Neural progenitor cell (in vitro differentiated cells): ENCODE measurements at regions not wholly inside any gene's neighbourhood (a gene's known extent, or its start where the extent isn't known, plus 50 kb on each side); places are given as distances from the start of the nearest gene placed in this dataset.

Experiments
- DNase-seq: peaks from one replicate; pipeline ENCODE4 v3.0.0-alpha.2; 2016; ENCODE audit warnings: low spot score
- H2AFZ ChIP-seq: fragments of 200-600 bp; sonication (generic); replicated peaks from 2 replicates; pipeline ENCODE4 v1.6.1; 2016; ENCODE audit warnings: antibody characterized with exemption
- H3F3A ChIP-seq: fragments of 200-600 bp; sonication (generic); 2 replicates; pipeline ENCODE4 v1.6.1; 2016; ENCODE audit warnings: antibody characterized with exemption, low read depth
- H3K27ac ChIP-seq: fragments of 200-600 bp; sonication (generic); 2 replicates; pipeline ENCODE4 v1.5.1; 2016; ENCODE audit warnings: mild to moderate bottlenecking
- H3K27me3 ChIP-seq: fragments of 200-600 bp; sonication (generic); 2 replicates; pipeline ENCODE4 v1.6.1; 2016; ENCODE audit warnings: mild to moderate bottlenecking, moderate library complexity
- H3K36me3 ChIP-seq: fragments of 200-600 bp; sonication (generic); 2 replicates; pipeline ENCODE4 v1.5.1; 2016
- H3K4me1 ChIP-seq: fragments of 200-600 bp; sonication (generic); 2 replicates; pipeline ENCODE4 v1.6.1; 2016; ENCODE audit warnings: mixed run types
- H3K4me2 ChIP-seq: fragments of 200-600 bp; sonication (generic); 2 replicates; pipeline ENCODE4 v1.6.1; 2016
- H3K4me3 ChIP-seq: fragments of 200-600 bp; sonication (generic); 2 replicates; pipeline ENCODE4 v1.5.1; 2016
- H3K79me2 ChIP-seq: fragments of 200-600 bp; sonication (generic); 2 replicates; pipeline ENCODE4 v1.6.1; 2016; ENCODE audit warnings: low read depth
- H3K9ac ChIP-seq: fragments of 200-600 bp; sonication (generic); 2 replicates; pipeline ENCODE4 v1.6.1; 2016
- H3K9me3 ChIP-seq: fragments of 200-600 bp; sonication (generic); 2 replicates; pipeline ENCODE4 v1.5.1; 2016; ENCODE audit warnings: low read depth
- H4K20me1 ChIP-seq: fragments of 200-600 bp; sonication (generic); 2 replicates; pipeline ENCODE4 v1.6.1; 2016; ENCODE audit warnings: low read depth
- H3K27ac Mint-ChIP-seq: 3 replicates; pipeline ENCODE4 v1.8.0; 2021; ENCODE audit warnings: mixed read lengths
- H3K27me3 Mint-ChIP-seq: 2 replicates; pipeline ENCODE4 v1.8.0; 2022; ENCODE audit warnings: low read depth, mild to moderate bottlenecking, inconsistent platforms, moderate library complexity, mixed read lengths; ENCODE audit not compliant: insufficient read depth
- H3K36me3 Mint-ChIP-seq: 3 replicates; pipeline ENCODE4 v1.8.0; 2021; ENCODE audit warnings: mixed read lengths
- H3K4me1 Mint-ChIP-seq: 3 replicates; pipeline ENCODE4 v1.8.0; 2021; ENCODE audit warnings: mixed read lengths
- H3K4me3 Mint-ChIP-seq: 3 replicates; pipeline ENCODE4 v1.8.0; 2021; ENCODE audit warnings: mild to moderate bottlenecking, moderate library complexity, mixed read lengths
- H3K9me3 Mint-ChIP-seq: 3 replicates; pipeline ENCODE4 v1.8.0; 2020; ENCODE audit warnings: mixed read lengths
- EZH2 ChIP-seq: fragments of 200-600 bp; sonication (generic); IDR thresholded peaks from 2 replicates; pipeline ENCODE4 v1.6.1; 2017; ENCODE audit warnings: antibody characterized with exemption, mild to moderate bottlenecking, moderate library complexity
- EZH2phosphoT487 ChIP-seq: fragments of 200-600 bp; sonication (generic); IDR thresholded peaks from 2 replicates; pipeline ENCODE4 v1.6.1; 2017; ENCODE audit warnings: antibody characterized with exemption
- TF ChIP-seq, protein P1 (sequence below): fragments of 200-600 bp; sonication (generic); IDR thresholded peaks from 2 replicates; pipeline ENCODE4 v1.5.1; 2017; ENCODE audit warnings: antibody characterized with exemption, mild to moderate bottlenecking

DNA sequence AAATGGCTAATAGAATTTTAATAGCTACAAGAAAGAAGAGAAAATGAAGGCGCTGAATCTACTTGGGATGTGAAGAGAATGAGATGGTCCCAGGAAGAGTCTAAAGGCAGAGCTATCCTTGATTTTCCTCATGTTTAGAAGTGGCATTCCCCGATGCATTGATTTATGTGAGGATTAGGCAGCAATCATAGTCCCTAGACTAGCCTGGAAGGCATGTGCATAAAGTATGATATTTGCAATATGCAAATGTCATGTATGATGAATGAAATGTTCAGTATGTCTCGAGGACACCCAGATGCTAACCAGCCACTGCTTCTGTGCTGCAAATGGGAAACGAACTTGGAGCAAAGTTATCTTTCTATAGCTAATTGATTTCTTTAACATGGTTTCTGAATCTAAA is 641.5 kb upstream of the PLXNA2 start:
- no peak overlapping the region for H3K27ac ChIP-seq
- H3K36me3 ChIP-seq, result no peaks in the 10 kb centered on the region
- no peaks in the 10 kb centered on the region for H4K20me1 ChIP-seq
- H3K4me1 Mint-ChIP-seq, result no peaks in the 10 kb centered on the region
- H3K4me1 ChIP-seq, result no peaks in the 10 kb centered on the region
- H3K9me3 Mint-ChIP-seq, result no peaks in the 10 kb centered on the region
- peaks cover 6% of the 10 kb centered on the region for H3K27me3 Mint-ChIP-seq
- H3K9me3 ChIP-seq, result no peaks in the 10 kb centered on the region
- H3K36me3 Mint-ChIP-seq, result no peaks in the 10 kb centered on the region
- TF ChIP-seq EZH2phosphoT487, result no peak
- TF ChIP-seq, protein P1, sequence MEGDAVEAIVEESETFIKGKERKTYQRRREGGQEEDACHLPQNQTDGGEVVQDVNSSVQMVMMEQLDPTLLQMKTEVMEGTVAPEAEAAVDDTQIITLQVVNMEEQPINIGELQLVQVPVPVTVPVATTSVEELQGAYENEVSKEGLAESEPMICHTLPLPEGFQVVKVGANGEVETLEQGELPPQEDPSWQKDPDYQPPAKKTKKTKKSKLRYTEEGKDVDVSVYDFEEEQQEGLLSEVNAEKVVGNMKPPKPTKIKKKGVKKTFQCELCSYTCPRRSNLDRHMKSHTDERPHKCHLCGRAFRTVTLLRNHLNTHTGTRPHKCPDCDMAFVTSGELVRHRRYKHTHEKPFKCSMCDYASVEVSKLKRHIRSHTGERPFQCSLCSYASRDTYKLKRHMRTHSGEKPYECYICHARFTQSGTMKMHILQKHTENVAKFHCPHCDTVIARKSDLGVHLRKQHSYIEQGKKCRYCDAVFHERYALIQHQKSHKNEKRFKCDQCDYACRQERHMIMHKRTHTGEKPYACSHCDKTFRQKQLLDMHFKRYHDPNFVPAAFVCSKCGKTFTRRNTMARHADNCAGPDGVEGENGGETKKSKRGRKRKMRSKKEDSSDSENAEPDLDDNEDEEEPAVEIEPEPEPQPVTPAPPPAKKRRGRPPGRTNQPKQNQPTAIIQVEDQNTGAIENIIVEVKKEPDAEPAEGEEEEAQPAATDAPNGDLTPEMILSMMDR, result no peak
- no peak for TF ChIP-seq EZH2
- no peak for DNase-seq
- H3K4me2 ChIP-seq, result no peak overlapping the region
- H3K27me3 ChIP-seq, result no peaks in the 10 kb centered on the region
- no peak overlapping the region for H3K9ac ChIP-seq
- H3K4me3 Mint-ChIP-seq, result no peak overlapping the region
- no peak overlapping the region for H2AFZ ChIP-seq
- H3K4me3 ChIP-seq, result no peak overlapping the region
- H3K79me2 ChIP-seq, result no peaks in the 10 kb centered on the region
- H3F3A ChIP-seq, result no peaks in the 10 kb centered on the region
- no peak overlapping the region for H3K27ac Mint-ChIP-seq

DNA sequence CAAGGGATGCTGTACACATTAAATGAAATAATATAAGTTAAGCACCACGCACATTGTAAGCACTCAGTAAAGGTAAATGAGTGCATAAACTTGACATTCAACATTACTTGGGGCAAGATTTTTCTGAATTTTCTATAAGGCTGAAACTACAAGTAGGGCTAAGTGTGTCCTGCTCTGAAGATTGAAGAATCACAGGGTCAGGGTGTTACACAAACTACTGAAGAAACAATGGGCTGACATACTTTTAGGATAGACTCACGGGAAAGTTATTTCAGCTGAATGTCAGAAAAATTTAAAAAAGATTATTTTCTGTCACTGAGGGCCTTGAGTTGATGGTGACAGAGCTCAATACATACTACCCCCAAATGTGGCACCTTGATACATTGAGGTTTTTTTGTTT is 644.2 kb upstream of the PLXNA2 start:
- H3K9me3 Mint-ChIP-seq, result no peaks in the 10 kb centered on the region
- H3K36me3 Mint-ChIP-seq, result no peaks in the 10 kb centered on the region
- no peak overlapping the region for H2AFZ ChIP-seq
- no peaks in the 10 kb centered on the region for H3K27me3 ChIP-seq
- H3K27me3 Mint-ChIP-seq, result peaks cover 8% of the 10 kb centered on the region
- H4K20me1 ChIP-seq, result no peaks in the 10 kb centered on the region
- H3F3A ChIP-seq, result peaks cover 10% of the 10 kb centered on the region
- no peak overlapping the region for H3K4me3 ChIP-seq
- H3K9ac ChIP-seq, result no peak overlapping the region
- H3K27ac ChIP-seq, result no peak overlapping the region
- H3K79me2 ChIP-seq, result no peaks in the 10 kb centered on the region
- no peak overlapping the region for H3K4me2 ChIP-seq
- no peak for DNase-seq
- TF ChIP-seq EZH2 (no peak), EZH2phosphoT487 (no peak)
- TF ChIP-seq, protein P1, result no peak
- no peak overlapping the region for H3K4me3 Mint-ChIP-seq
- H3K27ac Mint-ChIP-seq, result no peak overlapping the region
- H3K4me1 Mint-ChIP-seq, result peaks cover 15% of the 10 kb centered on the region
- H3K4me1 ChIP-seq, result peaks cover 19% of the 10 kb centered on the region
- H3K36me3 ChIP-seq, result no peaks in the 10 kb centered on the region
- no peaks in the 10 kb centered on the region for H3K9me3 ChIP-seq

DNA sequence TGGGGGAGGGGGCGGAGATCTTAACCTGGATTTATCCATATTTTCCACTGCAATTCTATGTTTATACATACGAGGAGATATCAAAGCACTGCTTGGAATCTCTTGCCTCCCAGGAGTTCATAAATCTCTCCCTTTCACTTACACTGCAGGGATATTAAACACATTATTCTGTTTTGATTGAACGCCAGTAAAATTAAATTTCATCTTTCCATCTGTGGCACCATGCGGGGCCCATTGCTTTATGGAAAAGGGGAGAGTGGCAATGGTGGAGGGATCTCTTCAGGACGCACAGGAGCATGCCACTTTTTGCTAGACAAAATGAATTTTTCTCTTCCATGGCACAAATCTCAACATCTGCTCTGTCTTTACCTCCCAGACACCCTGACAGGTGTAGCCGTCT is 648.0 kb upstream of the PLXNA2 start:
- Histone ChIP-seq H3K4me1 (peaks cover 26% of the 10 kb centered on the region), H3K4me3 (no peak overlapping the region), H3F3A (peaks cover 19% of the 10 kb centered on the region), H3K27ac (no peak overlapping the region), H3K36me3 (no peaks in the 10 kb centered on the region), H4K20me1 (no peaks in the 10 kb centered on the region), H3K79me2 (no peaks in the 10 kb centered on the region), H3K4me2 (peak overlapping the region; percentile 57), H3K9me3 (no peaks in the 10 kb centered on the region), H3K9ac (no peak overlapping the region), H2AFZ (peak overlapping the region; percentile 54), H3K27me3 (no peaks in the 10 kb centered on the region)
- Mint-ChIP-seq H3K27ac (no peak overlapping the region), H3K4me1 (peaks cover 16% of the 10 kb centered on the region), H3K9me3 (no peaks in the 10 kb centered on the region), H3K27me3 (peaks cover 4% of the 10 kb centered on the region), H3K36me3 (no peaks in the 10 kb centered on the region), H3K4me3 (no peak overlapping the region)
- TF ChIP-seq EZH2phosphoT487, result no peak
- TF ChIP-seq, protein P1, result no peak
- TF ChIP-seq EZH2, result no peak
- DNase-seq, result no peak
